ENCODE measurements at regions not wholly inside any gene's neighbourhood (a gene's known extent, or its start where the extent isn't known, plus 50 kb on each side); places are given as distances from the start of the nearest gene placed in this dataset.

DNA sequence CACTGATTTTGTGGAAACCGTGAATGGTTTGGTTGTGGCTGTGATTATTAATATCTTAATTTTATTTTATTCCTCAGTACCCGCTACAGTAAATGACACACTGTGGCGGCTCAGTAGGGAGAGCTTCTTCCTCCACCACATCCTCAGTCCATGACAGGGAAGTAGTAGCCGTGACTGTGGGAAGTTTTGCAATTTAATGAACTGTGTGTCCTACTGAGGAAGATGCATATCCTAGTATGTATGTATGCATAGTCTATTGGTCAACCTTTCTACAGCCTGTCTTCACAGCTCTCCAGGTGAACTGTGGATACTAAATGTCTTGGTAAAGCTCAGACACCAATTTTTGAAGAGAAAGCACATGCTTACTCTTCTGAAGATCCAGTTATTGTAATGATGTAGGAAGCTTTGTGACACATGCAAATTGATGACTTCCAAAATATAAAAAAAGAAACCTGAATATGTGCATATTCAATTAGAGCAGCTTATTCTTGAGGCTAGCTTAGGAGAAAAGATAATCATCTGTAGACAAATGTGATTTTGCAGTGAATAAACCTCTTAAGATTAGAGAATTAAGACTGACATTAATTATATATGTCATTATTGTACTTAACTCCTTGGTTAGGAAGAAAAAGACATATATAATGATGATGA is 384.3 kb upstream of the CNTNAP5 start:
- TF ChIP-seq, protein P1, sequence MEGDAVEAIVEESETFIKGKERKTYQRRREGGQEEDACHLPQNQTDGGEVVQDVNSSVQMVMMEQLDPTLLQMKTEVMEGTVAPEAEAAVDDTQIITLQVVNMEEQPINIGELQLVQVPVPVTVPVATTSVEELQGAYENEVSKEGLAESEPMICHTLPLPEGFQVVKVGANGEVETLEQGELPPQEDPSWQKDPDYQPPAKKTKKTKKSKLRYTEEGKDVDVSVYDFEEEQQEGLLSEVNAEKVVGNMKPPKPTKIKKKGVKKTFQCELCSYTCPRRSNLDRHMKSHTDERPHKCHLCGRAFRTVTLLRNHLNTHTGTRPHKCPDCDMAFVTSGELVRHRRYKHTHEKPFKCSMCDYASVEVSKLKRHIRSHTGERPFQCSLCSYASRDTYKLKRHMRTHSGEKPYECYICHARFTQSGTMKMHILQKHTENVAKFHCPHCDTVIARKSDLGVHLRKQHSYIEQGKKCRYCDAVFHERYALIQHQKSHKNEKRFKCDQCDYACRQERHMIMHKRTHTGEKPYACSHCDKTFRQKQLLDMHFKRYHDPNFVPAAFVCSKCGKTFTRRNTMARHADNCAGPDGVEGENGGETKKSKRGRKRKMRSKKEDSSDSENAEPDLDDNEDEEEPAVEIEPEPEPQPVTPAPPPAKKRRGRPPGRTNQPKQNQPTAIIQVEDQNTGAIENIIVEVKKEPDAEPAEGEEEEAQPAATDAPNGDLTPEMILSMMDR (IDR thresholded peaks at IDR 0.05) = no peak
- no peak for TF ChIP-seq POLR2AphosphoS5 (IDR thresholded peaks at IDR 0.05)
